Tibial nerve (tissue), 4 donors: ENCODE measurements at regions not wholly inside any gene's neighbourhood (a gene's known extent, or its start where the extent isn't known, plus 50 kb on each side); places are given as distances from the start of the nearest gene placed in this dataset.

Experiments used
- DNase-seq, 2 donors: peaks; one replicate each; pipeline ENCODE4 v3.0.0-alpha.2; 2019; ENCODE audit warnings: low spot score in 2 of 2
- H3K27ac ChIP-seq, 4 donors: fragments of 200-600 bp; sonication (generic) in 3 of 4; one replicate each; pipeline ENCODE4 v1.5.1; 2017 to 2019; ENCODE audit warnings: mild to moderate bottlenecking in 1 of 4
- H3K27me3 ChIP-seq, 2 donors: fragments of 200-600 bp; sonication (generic) in 1 of 2; one replicate each; pipeline versions ENCODE4 v1.5.1 to v1.6.0; 2017 to 2019
- H3K36me3 ChIP-seq, 3 donors: fragments of 200-600 bp; sonication (generic); one replicate each; pipeline ENCODE4 v1.5.1; 2018 to 2019
- H3K4me1 ChIP-seq, 4 donors: fragments of 200-600 bp; sonication (generic) in 3 of 4; one replicate each; pipeline ENCODE4 v1.5.1; 2017 to 2019
- H3K4me3 ChIP-seq, 4 donors: fragments of 200-600 bp; sonication (generic) in 3 of 4; one replicate each; pipeline ENCODE4 v1.5.1; 2017 to 2019; ENCODE audit warnings: mild to moderate bottlenecking in 1 of 4, moderate library complexity in 1 of 4
- H3K9me3 ChIP-seq, 4 donors: fragments of 200-600 bp; sonication (generic) in 3 of 4; one replicate each; pipeline ENCODE4 v1.5.1; 2017 to 2019
- CTCF ChIP-seq, 5 experiments: fragments of 200-600 bp in 3 of 5; fragments of 450-650 bp in 2 of 5; sonication (generic) in 3 of 5; IDR thresholded peaks; one replicate each; pipeline ENCODE4 v1.5.1; 2016 to 2019; ENCODE audit warnings: antibody characterized with exemption in 5 of 5, mild to moderate bottlenecking in 3 of 5, moderate library complexity in 2 of 5
- EP300 ChIP-seq, 2 donors: sonication (generic); formaldehyde crosslinking; IDR thresholded peaks; one replicate each; pipeline ENCODE4 v1.6.1; 2017; ENCODE audit warnings: antibody characterized with exemption in 2 of 2, mild to moderate bottlenecking in 1 of 2
- POLR2A ChIP-seq, 2 donors: fragments of 450-650 bp; IDR thresholded peaks; one replicate each; pipeline ENCODE4 v1.6.1; 2017; ENCODE audit warnings: antibody characterized with exemption in 2 of 2, mild to moderate bottlenecking in 2 of 2, moderate library complexity in 2 of 2
- WGBS, 2 donors: methylation state at CpG; one replicate each; pipeline ENCODE4 v1.1.5; 2018; 5-methylcytosine and 5-hydroxymethylcytosine counted together

GRCh38 chr17:15039366-15039765 is 225.8 kb downstream of the PMP22 start:
- no peaks in the 10 kb centered on the region for H3K36me3 ChIP-seq
- no peak overlapping the region for H3K4me3 ChIP-seq
- H3K27me3 ChIP-seq: no peaks in the 10 kb centered on the region
- H3K27ac ChIP-seq: no peak overlapping the region
- H3K9me3 ChIP-seq: no peaks in the 10 kb centered on the region
- no peak for DNase-seq
- peaks cover 0 to 7% (median 0%) of the 10 kb centered on the region in 4 donors for H3K4me1 ChIP-seq
- WGBS, 2 donors: 88 to 94% methylated on average over 1 of the region's 1 CpG
- TF ChIP-seq EP300 (IDR thresholded peaks at IDR 0.05) (no peak), CTCF (IDR thresholded peaks at IDR 0.05) (no peak), POLR2A (IDR thresholded peaks at IDR 0.05) (no peak)

- H3K4me3 ChIP-seq: no peak overlapping the region
- WGBS, 2 donors: 19 to 22% methylated on average over 5 of the region's 5 CpGs
- H3K27me3 ChIP-seq: no peaks in the 10 kb centered on the region
- no peak overlapping the region for H3K27ac ChIP-seq
- no peak for TF ChIP-seq EP300 (IDR thresholded peaks at IDR 0.05)
- no peak for TF ChIP-seq CTCF (IDR thresholded peaks at IDR 0.05)
- TF ChIP-seq POLR2A (IDR thresholded peaks at IDR 0.05): no peak
- H3K4me1 ChIP-seq: peaks cover 0 to 7% (median 0%) of the 10 kb centered on the region in 4 donors
- H3K36me3 ChIP-seq: no peaks in the 10 kb centered on the region
- no peaks in the 10 kb centered on the region for H3K9me3 ChIP-seq
- no peak for DNase-seq
Observed at GRCh38 chr17:15038656-15039055, 226.5 kb downstream of the PMP22 start.

- 84 to 89% methylated on average over 8 of the region's 8 CpGs for WGBS, 2 donors
- TF ChIP-seq CTCF (IDR thresholded peaks at IDR 0.05): no peak
- Histone ChIP-seq H3K27me3 (peaks cover 0 to 6% of the 10 kb centered on the region in 2 donors), H3K4me1 (peaks cover 0 to 7% (median 0%) of the 10 kb centered on the region in 4 donors), H3K9me3 (no peaks in the 10 kb centered on the region), H3K36me3 (no peaks in the 10 kb centered on the region), H3K27ac (no peak overlapping the region), H3K4me3 (no peak overlapping the region)
- no peak for DNase-seq
Observed at GRCh38 chr17:15036238-15036637, 228.9 kb downstream of the PMP22 start.

- Histone ChIP-seq H3K4me3 (no peak overlapping the region), H3K27me3 (peaks cover 0 to 6% of the 10 kb centered on the region in 2 donors), H3K36me3 (no peaks in the 10 kb centered on the region), H3K9me3 (no peaks in the 10 kb centered on the region), H3K27ac (no peak overlapping the region), H3K4me1 (no peaks in the 10 kb centered on the region)
- no peak for DNase-seq
- 33 to 35% methylated on average over 3 of the region's 3 CpGs for WGBS, 2 donors
- TF ChIP-seq CTCF (IDR thresholded peaks at IDR 0.05): no peak
- no peak for TF ChIP-seq EP300 (IDR thresholded peaks at IDR 0.05)
- no peak for TF ChIP-seq POLR2A (IDR thresholded peaks at IDR 0.05)
Observed at GRCh38 chr17:15031975-15032374, 233.2 kb downstream of the PMP22 start.

GRCh38 chr17:15029469-15029868 is 235.7 kb downstream of the PMP22 start:
- 67 to 90% methylated on average over 1 of the region's 1 CpG for WGBS, 2 donors
- TF ChIP-seq EP300 (IDR thresholded peaks at IDR 0.05): no peak
- TF ChIP-seq POLR2A (IDR thresholded peaks at IDR 0.05): no peak
- no peak for TF ChIP-seq CTCF (IDR thresholded peaks at IDR 0.05)

More at GRCh38 chr17:15029469-15029868, 235.7 kb downstream of the PMP22 start:
- Histone ChIP-seq H3K36me3 (no peaks in the 10 kb centered on the region), H3K4me3 (no peak overlapping the region), H3K27ac (no peak overlapping the region), H3K4me1 (no peaks in the 10 kb centered on the region), H3K27me3 (peaks cover 0 to 6% of the 10 kb centered on the region in 2 donors), H3K9me3 (no peaks in the 10 kb centered on the region)
- DNase-seq: no peak
